ENCODE measurements at regions not wholly inside any gene's neighbourhood (a gene's known extent, or its start where the extent isn't known, plus 50 kb on each side); places are given as distances from the start of the nearest gene placed in this dataset.

DNA sequence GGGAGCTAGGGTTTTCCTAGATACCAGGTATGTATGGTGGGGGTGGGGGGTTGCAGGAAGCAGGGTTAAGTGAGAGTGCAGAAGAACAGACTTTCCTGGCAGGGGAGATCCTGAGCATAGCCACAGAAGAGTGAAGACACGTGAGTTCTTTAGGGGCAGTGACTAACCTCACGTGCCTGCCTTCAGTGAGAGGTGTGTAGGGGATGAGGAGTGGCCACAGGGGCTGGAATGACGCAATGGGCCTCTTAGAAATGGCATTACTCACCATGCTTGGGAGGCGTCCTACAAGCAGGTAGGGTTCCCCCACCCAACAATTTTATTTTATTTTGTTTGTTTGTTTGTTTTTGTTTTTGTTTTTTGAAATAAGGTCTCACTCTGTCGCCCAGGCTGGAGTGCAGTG is 698.6 kb upstream of the NRP1 start:
- TF ChIP-seq TEAD4 (IDR thresholded peaks at IDR 0.05) (no peak), NFIC (IDR thresholded peaks at IDR 0.05) (no peak), EGR1 (IDR thresholded peaks at IDR 0.05) (no peak), EP300 (IDR thresholded peaks at IDR 0.05; ENCODE audit: borderline replicate concordance) (no peak), TAF1 (IDR thresholded peaks at IDR 0.05; ENCODE audit: low read depth) (no peak), CREB1 (IDR thresholded peaks at IDR 0.05; ENCODE audit: low read depth) (no peak)

DNA sequence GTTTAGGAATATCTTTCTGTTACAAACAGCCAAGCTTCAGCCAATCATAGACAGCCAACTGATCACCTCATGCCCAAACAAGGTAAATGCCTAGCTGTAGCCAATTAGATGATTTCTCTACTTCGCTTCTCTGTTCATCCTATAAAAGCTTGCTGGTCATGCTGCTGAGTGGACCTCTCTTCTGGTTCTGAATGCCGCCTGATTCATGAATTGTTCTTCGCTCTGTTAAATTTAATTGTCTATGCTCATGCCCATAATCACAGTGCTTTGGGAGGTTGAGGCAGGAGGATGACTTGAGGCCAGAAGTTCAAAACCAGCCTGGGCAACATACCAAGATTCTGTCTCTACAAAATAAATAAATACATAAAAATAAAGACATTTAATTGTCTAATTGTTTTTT is 698.1 kb upstream of the NRP1 start:
- TF ChIP-seq FOXM1 (IDR thresholded peaks at IDR 0.05; ENCODE audit: borderline replicate concordance, low read depth) (no peak), CREB1 (IDR thresholded peaks at IDR 0.05; ENCODE audit: low read depth) (no peak), TCF12 (IDR thresholded peaks at IDR 0.05; ENCODE audit: low read depth) (no peak), TAF1 (IDR thresholded peaks at IDR 0.05; ENCODE audit: low read depth) (no peak), TEAD4 (IDR thresholded peaks at IDR 0.05) (no peak), EGR1 (IDR thresholded peaks at IDR 0.05) (no peak), YY1 (IDR thresholded peaks at IDR 0.05; ENCODE audit: low read depth) (no peak), RAD21 (IDR thresholded peaks at IDR 0.05; ENCODE audit: low read depth) (no peak)
- TF ChIP-seq, protein P1, sequence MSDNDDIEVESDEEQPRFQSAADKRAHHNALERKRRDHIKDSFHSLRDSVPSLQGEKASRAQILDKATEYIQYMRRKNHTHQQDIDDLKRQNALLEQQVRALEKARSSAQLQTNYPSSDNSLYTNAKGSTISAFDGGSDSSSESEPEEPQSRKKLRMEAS (IDR thresholded peaks at IDR 0.05), result no peak
- TF ChIP-seq, protein P2, sequence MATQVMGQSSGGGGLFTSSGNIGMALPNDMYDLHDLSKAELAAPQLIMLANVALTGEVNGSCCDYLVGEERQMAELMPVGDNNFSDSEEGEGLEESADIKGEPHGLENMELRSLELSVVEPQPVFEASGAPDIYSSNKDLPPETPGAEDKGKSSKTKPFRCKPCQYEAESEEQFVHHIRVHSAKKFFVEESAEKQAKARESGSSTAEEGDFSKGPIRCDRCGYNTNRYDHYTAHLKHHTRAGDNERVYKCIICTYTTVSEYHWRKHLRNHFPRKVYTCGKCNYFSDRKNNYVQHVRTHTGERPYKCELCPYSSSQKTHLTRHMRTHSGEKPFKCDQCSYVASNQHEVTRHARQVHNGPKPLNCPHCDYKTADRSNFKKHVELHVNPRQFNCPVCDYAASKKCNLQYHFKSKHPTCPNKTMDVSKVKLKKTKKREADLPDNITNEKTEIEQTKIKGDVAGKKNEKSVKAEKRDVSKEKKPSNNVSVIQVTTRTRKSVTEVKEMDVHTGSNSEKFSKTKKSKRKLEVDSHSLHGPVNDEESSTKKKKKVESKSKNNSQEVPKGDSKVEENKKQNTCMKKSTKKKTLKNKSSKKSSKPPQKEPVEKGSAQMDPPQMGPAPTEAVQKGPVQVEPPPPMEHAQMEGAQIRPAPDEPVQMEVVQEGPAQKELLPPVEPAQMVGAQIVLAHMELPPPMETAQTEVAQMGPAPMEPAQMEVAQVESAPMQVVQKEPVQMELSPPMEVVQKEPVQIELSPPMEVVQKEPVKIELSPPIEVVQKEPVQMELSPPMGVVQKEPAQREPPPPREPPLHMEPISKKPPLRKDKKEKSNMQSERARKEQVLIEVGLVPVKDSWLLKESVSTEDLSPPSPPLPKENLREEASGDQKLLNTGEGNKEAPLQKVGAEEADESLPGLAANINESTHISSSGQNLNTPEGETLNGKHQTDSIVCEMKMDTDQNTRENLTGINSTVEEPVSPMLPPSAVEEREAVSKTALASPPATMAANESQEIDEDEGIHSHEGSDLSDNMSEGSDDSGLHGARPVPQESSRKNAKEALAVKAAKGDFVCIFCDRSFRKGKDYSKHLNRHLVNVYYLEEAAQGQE (IDR thresholded peaks at IDR 0.05; ENCODE audit: low read depth), result no peak

DNA sequence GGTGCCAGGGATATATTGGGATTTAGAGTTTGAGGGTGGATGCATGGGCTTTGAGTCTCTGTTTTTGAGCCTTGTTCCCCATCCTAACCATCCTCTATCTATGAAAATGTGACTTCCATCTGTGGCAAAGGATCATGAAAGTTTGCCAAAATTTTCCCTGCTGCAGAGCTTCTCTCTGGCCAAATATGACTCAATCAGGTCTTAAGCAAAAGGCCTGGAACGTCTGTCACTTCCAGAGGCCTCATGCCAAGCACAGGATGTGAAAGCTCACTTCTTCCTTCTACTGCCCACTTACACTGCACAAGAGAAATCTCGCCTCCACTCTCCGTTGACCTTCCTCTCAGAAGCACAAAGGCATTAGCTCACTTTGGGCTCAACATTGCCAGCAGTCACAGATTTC is 696.9 kb upstream of the NRP1 start:
- TF ChIP-seq TAF1 (IDR thresholded peaks at IDR 0.05; ENCODE audit: low read depth), result no peak
- TF ChIP-seq FOXM1 (IDR thresholded peaks at IDR 0.05; ENCODE audit: borderline replicate concordance, low read depth), result no peak
- no peak for TF ChIP-seq TCF12 (IDR thresholded peaks at IDR 0.05; ENCODE audit: low read depth)
- no peak for TF ChIP-seq EGR1 (IDR thresholded peaks at IDR 0.05)
- no peak for TF ChIP-seq EP300 (IDR thresholded peaks at IDR 0.05; ENCODE audit: borderline replicate concordance)
- no peak for TF ChIP-seq YY1 (IDR thresholded peaks at IDR 0.05; ENCODE audit: low read depth)
- TF ChIP-seq ZBTB7A (IDR thresholded peaks at IDR 0.05; ENCODE audit: low read depth), result no peak
- TF ChIP-seq, protein P3, sequence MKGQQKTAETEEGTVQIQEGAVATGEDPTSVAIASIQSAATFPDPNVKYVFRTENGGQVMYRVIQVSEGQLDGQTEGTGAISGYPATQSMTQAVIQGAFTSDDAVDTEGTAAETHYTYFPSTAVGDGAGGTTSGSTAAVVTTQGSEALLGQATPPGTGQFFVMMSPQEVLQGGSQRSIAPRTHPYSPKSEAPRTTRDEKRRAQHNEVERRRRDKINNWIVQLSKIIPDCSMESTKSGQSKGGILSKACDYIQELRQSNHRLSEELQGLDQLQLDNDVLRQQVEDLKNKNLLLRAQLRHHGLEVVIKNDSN (IDR thresholded peaks at IDR 0.05), result no peak
- TF ChIP-seq, protein P2 (IDR thresholded peaks at IDR 0.05; ENCODE audit: low read depth), result no peak
- no peak for TF ChIP-seq RAD21 (IDR thresholded peaks at IDR 0.05; ENCODE audit: low read depth)
- no peak for TF ChIP-seq CREB1 (IDR thresholded peaks at IDR 0.05; ENCODE audit: low read depth)
- no peak for TF ChIP-seq CEBPB (IDR thresholded peaks at IDR 0.05)
- TF ChIP-seq, protein P1 (IDR thresholded peaks at IDR 0.05), result no peak
- TF ChIP-seq TEAD4 (IDR thresholded peaks at IDR 0.05), result no peak
- TF ChIP-seq NFIC (IDR thresholded peaks at IDR 0.05), result no peak

DNA sequence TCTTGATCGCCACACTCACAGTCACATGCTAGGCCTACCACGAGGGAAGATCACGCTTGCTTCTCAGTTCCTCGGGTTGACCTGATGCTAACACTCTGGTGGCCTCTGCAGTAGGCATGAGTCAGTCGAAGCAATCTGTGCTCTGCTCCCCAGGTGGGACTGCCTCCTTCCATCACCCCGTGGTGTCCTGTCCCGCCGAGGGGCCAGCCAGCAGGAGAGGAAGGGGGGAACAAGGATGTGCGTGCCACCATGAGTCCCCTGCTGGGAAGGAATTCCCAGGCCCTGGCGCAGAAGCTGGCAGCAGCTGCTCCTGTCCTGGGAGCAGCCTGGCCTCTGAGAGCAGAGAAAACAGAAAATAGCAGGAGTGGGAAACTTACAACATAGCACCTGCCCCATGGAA is 695.0 kb upstream of the NRP1 start:
- TF ChIP-seq TEAD4 (IDR thresholded peaks at IDR 0.05) (no peak), TCF12 (IDR thresholded peaks at IDR 0.05; ENCODE audit: low read depth) (no peak), RAD21 (IDR thresholded peaks at IDR 0.05; ENCODE audit: low read depth) (no peak)
- TF ChIP-seq, protein P1 (IDR thresholded peaks at IDR 0.05), result no peak

DNA sequence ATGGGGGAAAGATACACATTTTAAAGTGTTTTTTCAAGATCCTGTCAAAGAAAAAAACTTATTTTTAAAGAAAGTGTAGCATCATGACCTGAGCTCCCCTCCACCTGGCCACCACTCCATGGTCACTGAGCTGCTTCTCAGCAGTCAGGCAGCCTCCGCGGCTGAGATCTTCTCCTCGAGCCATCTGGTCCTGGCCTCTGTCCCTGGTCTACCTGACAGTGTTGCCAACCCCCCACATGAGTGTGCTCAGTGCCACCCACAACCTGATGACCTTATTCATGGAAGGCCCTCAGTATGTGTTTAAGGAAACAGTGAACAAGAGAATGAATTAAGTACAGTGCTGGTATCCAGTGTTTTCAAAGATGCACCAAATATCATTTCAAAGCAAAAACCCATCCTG is 694.5 kb upstream of the NRP1 start:
- no peak for TF ChIP-seq CEBPB (IDR thresholded peaks at IDR 0.05)
- TF ChIP-seq EGR1 (IDR thresholded peaks at IDR 0.05), result no peak

DNA sequence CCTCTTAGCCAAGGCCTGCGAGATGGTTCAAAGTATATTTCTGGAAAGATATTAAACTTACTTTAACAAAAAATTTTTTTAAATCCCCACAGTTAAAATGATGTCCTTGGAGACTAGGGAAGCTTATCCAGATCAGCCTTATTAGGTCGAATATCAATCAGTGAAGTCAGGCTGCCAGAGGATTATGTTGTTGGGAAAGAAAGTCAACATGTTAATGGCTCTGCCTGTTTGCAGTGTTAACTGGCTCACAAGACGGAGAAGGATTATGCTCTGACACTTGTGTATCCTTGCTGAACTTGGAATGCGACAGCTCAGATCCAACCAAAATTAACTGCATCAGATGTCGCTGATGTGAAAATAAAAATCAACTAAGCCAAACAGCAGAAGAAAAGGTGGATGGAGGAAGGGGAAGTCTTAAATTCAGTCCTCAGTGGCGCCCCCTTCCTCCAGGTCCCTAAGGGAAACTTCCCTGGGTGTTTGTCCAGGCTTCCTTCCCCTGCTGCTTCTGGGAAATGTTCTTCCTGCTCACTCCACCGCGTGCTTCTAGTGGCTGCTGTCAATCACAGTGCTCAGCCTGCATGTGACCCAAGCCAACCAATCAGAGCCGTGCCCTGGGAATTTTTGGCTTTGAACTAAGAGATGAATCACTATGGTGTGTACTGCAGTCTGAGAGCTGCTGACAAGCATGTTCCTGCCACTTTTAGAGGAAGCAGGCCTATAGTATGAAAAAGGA is 690.4 kb upstream of the NRP1 start:
- TF ChIP-seq, protein P3 (IDR thresholded peaks at IDR 0.05), result peak; percentile 84
- TF ChIP-seq EP300 (IDR thresholded peaks at IDR 0.05; ENCODE audit: borderline replicate concordance) (no peak), TAF1 (IDR thresholded peaks at IDR 0.05; ENCODE audit: low read depth) (no peak), TEAD4 (IDR thresholded peaks at IDR 0.05) (no peak)
- TF ChIP-seq, protein P1 (IDR thresholded peaks at IDR 0.05), result no peak
